ENCODE measurements at regions not wholly inside any gene's neighbourhood (a gene's known extent, or its start where the extent isn't known, plus 50 kb on each side); places are given as distances from the start of the nearest gene placed in this dataset.
"Not testable (repeated sequence)": the region's sequence is repeated elsewhere in the genome, so short reads cannot be mapped to it uniquely, and the experiment has no call there.

- in situ Hi-C loops (cut with MboI; ENCODE audit: low pct_unique_long_range_greater_than_20kb, low sequenced_read_pairs) = no loop called here
- no peak for DNase-seq
These were observed 111.6 kb upstream of the FGGY start for GRCh38 chr1:59185163-59185860.

GRCh38 chr1:59186656-59187055 lies 110.2 kb upstream of the FGGY start:
- DNase-seq = no peak
- in situ Hi-C loops (cut with MboI; ENCODE audit: low pct_unique_long_range_greater_than_20kb, low sequenced_read_pairs) = no loop called here

DNA sequence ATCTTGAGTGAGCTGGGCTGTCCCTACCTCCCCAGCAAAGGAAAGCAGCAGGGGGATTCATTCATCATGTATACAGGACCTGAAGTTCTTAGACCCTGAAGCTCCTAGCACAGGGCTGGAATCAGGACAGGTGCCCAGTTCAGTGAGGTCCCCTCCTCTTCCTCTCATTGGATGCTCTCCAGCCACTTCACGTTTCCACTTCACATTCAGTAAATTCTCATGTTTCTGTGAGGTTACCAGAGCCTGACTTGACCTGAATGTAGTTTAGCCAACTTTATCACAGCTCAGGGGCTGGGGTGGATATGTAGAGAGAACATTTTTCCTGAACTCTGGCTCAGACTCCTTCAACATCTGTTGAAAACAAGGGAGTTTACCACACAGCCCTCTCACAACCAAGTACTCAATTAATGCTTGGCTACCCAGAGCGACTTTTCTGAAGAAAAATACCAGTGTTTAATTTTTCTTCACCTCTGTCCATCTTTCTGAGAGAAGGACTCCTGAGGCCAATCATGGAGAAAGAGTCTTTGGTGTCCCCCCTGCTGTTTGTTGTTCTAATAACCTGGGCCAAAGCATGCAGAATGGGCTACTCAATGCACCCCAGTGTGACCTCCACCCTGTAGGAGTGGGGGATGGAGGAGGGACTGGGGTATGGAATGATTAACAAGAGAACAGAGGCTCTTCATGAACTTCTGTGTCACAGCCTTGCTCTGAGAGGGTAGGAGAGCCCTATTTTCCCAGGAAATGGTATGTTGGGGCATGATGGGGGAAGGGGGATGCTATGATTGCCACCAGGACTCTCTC lies 108.3 kb upstream of the FGGY start:
- in situ Hi-C loops (cut with MboI; ENCODE audit: low pct_unique_long_range_greater_than_20kb, low sequenced_read_pairs) = no loop called here
- DNase-seq = no peak

GRCh38 chr1:59193443-59194093 lies 103.3 kb upstream of the FGGY start:
- DNase-seq = no peak
- in situ Hi-C loops (cut with MboI; ENCODE audit: low pct_unique_long_range_greater_than_20kb, low sequenced_read_pairs) = no loop called here

DNA sequence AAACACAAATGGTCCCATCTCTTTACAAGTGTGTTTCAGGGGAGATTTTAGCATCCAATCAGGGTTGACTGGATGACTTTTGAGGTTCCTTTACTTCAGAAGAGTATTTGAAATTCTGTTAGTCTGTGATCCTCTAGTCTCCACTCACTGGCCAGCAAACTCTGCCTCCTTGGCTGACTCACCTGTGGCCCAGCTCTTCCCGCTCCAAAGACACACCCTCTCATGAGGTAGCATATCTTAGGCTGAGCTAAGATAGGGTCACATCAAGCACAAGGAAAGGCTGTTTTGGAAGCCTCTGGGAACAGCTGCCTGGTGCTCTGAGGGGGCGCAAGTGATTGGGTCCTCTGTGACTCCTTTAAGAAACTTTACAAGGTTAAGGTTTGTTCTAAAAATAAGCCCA lies 102.3 kb upstream of the FGGY start:
- in situ Hi-C loops (cut with MboI; ENCODE audit: low pct_unique_long_range_greater_than_20kb, low sequenced_read_pairs) = no loop called here

GRCh38 chr1:59195151-59195550 lies 101.7 kb upstream of the FGGY start:
- no peak for DNase-seq
- in situ Hi-C loops (cut with MboI; ENCODE audit: low pct_unique_long_range_greater_than_20kb, low sequenced_read_pairs) = no loop called here

More for the DNA sequence above, 102.3 kb upstream of the FGGY start:
- no peak for DNase-seq

- no peak for DNase-seq
- in situ Hi-C loops (cut with MboI; ENCODE audit: low pct_unique_long_range_greater_than_20kb, low sequenced_read_pairs) = no loop called here
These were observed 98.3 kb upstream of the FGGY start for GRCh38 chr1:59198564-59198963.

- no peak for DNase-seq
- in situ Hi-C loops (cut with MboI; ENCODE audit: low pct_unique_long_range_greater_than_20kb, low sequenced_read_pairs) = no loop called here
These were observed 97.7 kb upstream of the FGGY start for GRCh38 chr1:59199147-59199546.

DNA sequence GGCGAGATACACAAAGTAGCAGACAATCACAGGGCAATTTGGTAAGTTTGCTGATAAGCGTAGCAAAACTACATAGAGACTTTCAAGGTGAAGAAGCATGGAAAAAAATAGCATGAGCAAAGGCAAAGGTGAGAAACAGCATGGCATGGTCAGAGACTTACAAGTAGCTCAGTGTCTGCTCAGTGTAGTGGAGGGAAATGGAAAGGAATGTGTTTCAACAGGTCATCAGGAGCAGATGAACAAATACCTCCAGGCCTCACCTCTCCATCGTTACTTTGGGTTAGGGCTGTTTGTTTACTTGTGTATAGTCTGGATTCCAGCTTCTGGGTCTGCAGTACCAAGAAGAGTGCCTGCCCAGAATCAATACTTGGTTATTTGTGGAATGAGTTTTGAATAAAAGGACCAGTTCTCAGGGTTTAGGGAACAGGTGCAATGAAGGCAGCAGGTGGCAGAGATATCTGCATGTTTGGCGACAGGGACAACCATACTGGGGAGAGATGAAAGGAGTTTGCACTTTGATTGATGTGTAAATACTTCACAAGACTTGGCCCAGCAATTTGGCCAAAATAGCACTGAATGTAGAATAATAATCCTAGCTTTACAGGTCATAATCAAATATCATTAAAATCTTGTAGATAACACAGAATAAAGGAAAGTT lies 97.0 kb upstream of the FGGY start:
- in situ Hi-C loops (cut with MboI; ENCODE audit: low pct_unique_long_range_greater_than_20kb, low sequenced_read_pairs) = no loop called here
- no peak for DNase-seq

GRCh38 chr1:59201341-59201740 lies 95.6 kb upstream of the FGGY start:
- DNase-seq = no peak
- in situ Hi-C loops (cut with MboI; ENCODE audit: low pct_unique_long_range_greater_than_20kb, low sequenced_read_pairs) = no loop called here

GRCh38 chr1:59202455-59202854 lies 94.4 kb upstream of the FGGY start:
- in situ Hi-C loops (cut with MboI; ENCODE audit: low pct_unique_long_range_greater_than_20kb, low sequenced_read_pairs) = no loop called here
- DNase-seq = no peak

- no peak for DNase-seq
- in situ Hi-C loops (cut with MboI; ENCODE audit: low pct_unique_long_range_greater_than_20kb, low sequenced_read_pairs) = no loop called here
These were observed 92.9 kb upstream of the FGGY start for GRCh38 chr1:59204001-59204400.

- in situ Hi-C loops (cut with MboI; ENCODE audit: low pct_unique_long_range_greater_than_20kb, low sequenced_read_pairs) = not testable (repeated sequence)
These were observed 90.3 kb upstream of the FGGY start for GRCh38 chr1:59206616-59207015.

DNA sequence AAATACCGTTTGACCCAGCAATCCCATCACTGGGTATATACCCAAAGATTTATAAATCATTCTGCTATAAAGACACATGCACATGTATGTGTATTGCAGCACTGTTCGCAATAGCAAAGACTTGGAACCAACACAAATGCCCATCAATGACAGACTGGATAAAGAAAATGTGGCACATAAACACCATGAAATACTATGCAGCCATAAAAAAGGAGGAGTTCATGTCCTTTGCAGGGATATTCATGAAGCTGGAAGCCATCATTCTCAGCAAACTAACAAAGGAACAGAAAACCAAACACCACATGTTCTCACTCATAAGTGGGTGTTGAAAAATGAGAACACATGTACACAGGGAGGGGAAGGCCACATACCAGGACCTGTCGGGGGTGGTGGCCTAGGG lies 86.5 kb upstream of the FGGY start:
- DNase-seq; in situ Hi-C loops (cut with MboI; ENCODE audit: low pct_unique_long_range_greater_than_20kb, low sequenced_read_pairs): not testable (repeated sequence)

More at GRCh38 chr1:59206616-59207015, 90.3 kb upstream of the FGGY start:
- not testable (repeated sequence) for DNase-seq

- DNase-seq = no peak
- in situ Hi-C loops (cut with MboI; ENCODE audit: low pct_unique_long_range_greater_than_20kb, low sequenced_read_pairs) = no loop called here
These were observed 84.2 kb upstream of the FGGY start for GRCh38 chr1:59212706-59213105.

DNA sequence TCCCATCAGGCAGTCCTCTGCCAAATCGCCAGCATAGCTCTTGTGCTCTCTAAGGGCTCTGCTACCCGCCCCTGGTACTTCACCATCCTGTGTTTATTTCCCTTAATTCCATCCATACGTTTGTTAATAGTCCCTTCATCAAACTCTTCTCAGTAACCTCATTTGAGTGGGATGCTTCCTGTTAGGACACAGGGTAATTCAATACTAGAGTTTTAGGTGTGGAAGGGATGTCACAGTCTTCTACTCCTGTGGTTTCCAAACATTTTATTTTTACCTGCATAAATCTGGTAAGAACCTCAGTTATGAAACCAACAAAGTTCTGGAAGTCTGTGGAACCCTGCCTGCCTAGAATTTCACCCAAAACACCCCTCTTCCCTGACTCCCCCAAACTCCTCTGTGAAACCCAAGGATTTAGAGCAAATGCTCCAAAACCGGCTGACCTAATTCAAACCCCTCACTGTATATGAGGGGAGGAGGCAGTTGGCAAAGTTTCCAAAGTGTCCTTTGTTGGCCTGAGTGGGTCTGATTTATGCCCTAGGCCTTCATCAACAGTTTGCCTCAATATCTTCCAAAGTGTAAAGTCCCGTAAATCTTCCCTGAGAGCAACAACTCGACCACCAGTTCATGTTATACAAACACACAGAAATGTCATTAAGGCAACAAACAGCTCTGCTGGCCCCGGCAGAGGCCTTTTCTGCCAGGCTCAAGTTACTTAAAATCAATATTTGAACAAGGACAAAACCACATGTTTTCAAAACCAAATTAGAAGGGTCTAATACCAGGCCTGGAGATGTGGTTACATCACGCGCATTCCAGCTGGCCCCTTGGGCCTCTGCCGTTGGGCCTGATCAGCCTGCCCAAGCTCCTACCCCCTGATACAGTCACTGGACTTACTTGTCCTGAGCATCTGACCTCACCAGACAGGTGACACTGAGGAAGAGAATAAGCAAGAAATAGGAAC lies 82.4 kb upstream of the FGGY start:
- no peak for DNase-seq
- in situ Hi-C loops (cut with MboI; ENCODE audit: low pct_unique_long_range_greater_than_20kb, low sequenced_read_pairs) = no loop called here

- in situ Hi-C loops (cut with MboI; ENCODE audit: low pct_unique_long_range_greater_than_20kb, low sequenced_read_pairs) = no loop called here
- no peak for DNase-seq
These were observed 81.1 kb upstream of the FGGY start for GRCh38 chr1:59215766-59216291.

DNA sequence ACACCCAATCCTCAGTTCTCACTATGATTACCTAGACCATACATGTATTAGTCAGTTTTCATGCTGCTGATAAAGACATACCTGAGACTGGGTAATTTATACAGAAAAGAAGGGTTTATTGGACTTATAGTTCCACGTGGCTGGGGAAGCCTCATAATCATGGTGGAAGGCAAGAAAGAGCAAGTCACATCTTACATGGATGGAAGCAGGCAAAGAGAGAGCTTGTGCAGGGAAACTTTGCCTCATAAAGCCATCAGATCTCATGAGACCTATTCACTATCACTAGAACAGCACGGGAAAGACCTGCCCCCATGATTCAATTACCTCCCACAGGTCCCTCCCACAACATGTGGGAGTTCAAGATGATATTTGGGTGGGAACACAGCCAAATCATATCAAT lies 79.5 kb upstream of the FGGY start:
- DNase-seq; in situ Hi-C loops (cut with MboI; ENCODE audit: low pct_unique_long_range_greater_than_20kb, low sequenced_read_pairs): not testable (repeated sequence)
